ENCODE measurements at regions not wholly inside any gene's neighbourhood (a gene's known extent, or its start where the extent isn't known, plus 50 kb on each side); places are given as distances from the start of the nearest gene placed in this dataset.

GRCh38 chr13:19268331-19268730, 86.7 kb upstream of the TUBA3C start:
- H3K27me3 ChIP-seq (ENCODE audit: insufficient read depth, low read length), result no peaks in the 10 kb centered on the region
- H3K4me1 ChIP-seq (ENCODE audit: insufficient read depth, low read length), result no peaks in the 10 kb centered on the region
- peaks cover 83% of the 10 kb centered on the region for H3K9me3 ChIP-seq (ENCODE audit: insufficient read depth, low read depth, low read length)
- no peak overlapping the region for H3K4me3 ChIP-seq (ENCODE audit: low read length)
- no peak overlapping the region for H3K27ac ChIP-seq (ENCODE audit: low read depth, low read length)
- 75% methylated on average over 1 of the region's 1 CpG for WGBS
- H3K36me3 ChIP-seq (ENCODE audit: insufficient read depth, low read length), result no peaks in the 10 kb centered on the region
- no peak overlapping the region for H3K9ac ChIP-seq (ENCODE audit: low read depth, low read length)

- Histone ChIP-seq H3K4me3 (ENCODE audit: low read length) (no peak overlapping the region), H3K27me3 (ENCODE audit: insufficient read depth, low read length) (no peaks in the 10 kb centered on the region), H3K9me3 (ENCODE audit: insufficient read depth, low read depth, low read length) (peaks cover 88% of the 10 kb centered on the region), H3K27ac (ENCODE audit: low read depth, low read length) (no peak overlapping the region), H3K4me1 (ENCODE audit: insufficient read depth, low read length) (no peaks in the 10 kb centered on the region), H3K36me3 (ENCODE audit: insufficient read depth, low read length) (no peaks in the 10 kb centered on the region), H3K9ac (ENCODE audit: low read depth, low read length) (no peak overlapping the region)
- WGBS, result 75% methylated on average over 3 of the region's 3 CpGs
Measured at GRCh38 chr13:19267746-19268145, 86.1 kb upstream of the TUBA3C start.

- Histone ChIP-seq H3K4me3 (ENCODE audit: low read length) (no peak overlapping the region), H3K27ac (ENCODE audit: low read depth, low read length) (no peak overlapping the region), H3K4me1 (ENCODE audit: insufficient read depth, low read length) (no peaks in the 10 kb centered on the region), H3K9ac (ENCODE audit: low read depth, low read length) (no peak overlapping the region), H3K36me3 (ENCODE audit: insufficient read depth, low read length) (no peaks in the 10 kb centered on the region), H3K9me3 (ENCODE audit: insufficient read depth, low read depth, low read length) (peaks cover 89% of the 10 kb centered on the region), H3K27me3 (ENCODE audit: insufficient read depth, low read length) (no peaks in the 10 kb centered on the region)
- 74% methylated on average over 5 of the region's 5 CpGs for WGBS
Measured at GRCh38 chr13:19266979-19267378, 85.4 kb upstream of the TUBA3C start.

GRCh38 chr13:19264711-19265110, 83.1 kb upstream of the TUBA3C start:
- Histone ChIP-seq H3K36me3 (ENCODE audit: insufficient read depth, low read length) (no peaks in the 10 kb centered on the region), H3K27ac (ENCODE audit: low read depth, low read length) (no peak overlapping the region), H3K27me3 (ENCODE audit: insufficient read depth, low read length) (no peaks in the 10 kb centered on the region), H3K4me3 (ENCODE audit: low read length) (no peak overlapping the region), H3K4me1 (ENCODE audit: insufficient read depth, low read length) (no peaks in the 10 kb centered on the region), H3K9ac (ENCODE audit: low read depth, low read length) (no peak overlapping the region), H3K9me3 (ENCODE audit: insufficient read depth, low read depth, low read length) (peaks cover 92% of the 10 kb centered on the region)
- WGBS, result 74% methylated on average over 1 of the region's 1 CpG

- Histone ChIP-seq H3K27ac (ENCODE audit: low read depth, low read length) (no peak overlapping the region), H3K9me3 (ENCODE audit: insufficient read depth, low read depth, low read length) (peaks cover 93% of the 10 kb centered on the region), H3K27me3 (ENCODE audit: insufficient read depth, low read length) (no peaks in the 10 kb centered on the region), H3K9ac (ENCODE audit: low read depth, low read length) (no peak overlapping the region), H3K36me3 (ENCODE audit: insufficient read depth, low read length) (no peaks in the 10 kb centered on the region), H3K4me3 (ENCODE audit: low read length) (no peak overlapping the region), H3K4me1 (ENCODE audit: insufficient read depth, low read length) (no peaks in the 10 kb centered on the region)
- 80% methylated on average over 4 of the region's 4 CpGs for WGBS
Measured at GRCh38 chr13:19252381-19252780, 70.8 kb upstream of the TUBA3C start.

GRCh38 chr13:19239114-19239860, 57.7 kb upstream of the TUBA3C start:
- H3K9me3 ChIP-seq (ENCODE audit: insufficient read depth, low read depth, low read length), result peaks cover 99% of the 10 kb centered on the region

More at GRCh38 chr13:19239114-19239860, 57.7 kb upstream of the TUBA3C start:
- WGBS, result 72% methylated on average over 6 of the region's 6 CpGs
- Histone ChIP-seq H3K9ac (ENCODE audit: low read depth, low read length) (no peak overlapping the region), H3K27me3 (ENCODE audit: insufficient read depth, low read length) (no peaks in the 10 kb centered on the region), H3K36me3 (ENCODE audit: insufficient read depth, low read length) (no peaks in the 10 kb centered on the region), H3K4me3 (ENCODE audit: low read length) (no peak overlapping the region), H3K27ac (ENCODE audit: low read depth, low read length) (no peak overlapping the region), H3K4me1 (ENCODE audit: insufficient read depth, low read length) (no peaks in the 10 kb centered on the region)
